ENCODE measurements at regions not wholly inside any gene's neighbourhood (a gene's known extent, or its start where the extent isn't known, plus 50 kb on each side); places are given as distances from the start of the nearest gene placed in this dataset.

- Histone ChIP-seq H3K4me3 (no peak overlapping the region), H3K36me3 (no peaks in the 10 kb centered on the region), H3K27ac (no peak overlapping the region), H3K27me3 (no peaks in the 10 kb centered on the region), H3K4me1 (no peaks in the 10 kb centered on the region), H3K9me3 (no peaks in the 10 kb centered on the region)
- intact Hi-C loops (cut with DNase I): no loop called here
- DNase-seq (no peak), ATAC-seq (no peak)
- no peak for TF ChIP-seq CTCF (IDR thresholded peaks at IDR 0.05)
Observed at GRCh38 chr10:128969551-128969950, 497.5 kb upstream of the MGMT start.

- H3K4me1 ChIP-seq: no peaks in the 10 kb centered on the region
- DNase-seq (no peak), ATAC-seq (no peak)
- no peaks in the 10 kb centered on the region for H3K36me3 ChIP-seq
- H3K27ac ChIP-seq: no peak overlapping the region
- no peak for TF ChIP-seq CTCF (IDR thresholded peaks at IDR 0.05)
- H3K9me3 ChIP-seq: no peaks in the 10 kb centered on the region
- no peak overlapping the region for H3K4me3 ChIP-seq
- intact Hi-C loops (cut with DNase I): no loop called here
- H3K27me3 ChIP-seq: no peaks in the 10 kb centered on the region
Observed at GRCh38 chr10:128971374-128972035, 495.5 kb upstream of the MGMT start.

GRCh38 chr10:128972036-128972405 is 495.0 kb upstream of the MGMT start:
- Histone ChIP-seq H3K27ac (no peak overlapping the region), H3K36me3 (no peaks in the 10 kb centered on the region), H3K4me3 (no peak overlapping the region), H3K9me3 (no peaks in the 10 kb centered on the region), H3K27me3 (no peaks in the 10 kb centered on the region), H3K4me1 (no peaks in the 10 kb centered on the region)
- intact Hi-C loops (cut with DNase I): no loop called here
- no peak for ATAC-seq
- DNase-seq: no peak
- no peak for TF ChIP-seq CTCF (IDR thresholded peaks at IDR 0.05)

- ATAC-seq (no peak), DNase-seq (no peak)
- Histone ChIP-seq H3K36me3 (no peaks in the 10 kb centered on the region), H3K27ac (no peak overlapping the region), H3K27me3 (no peaks in the 10 kb centered on the region), H3K4me1 (no peaks in the 10 kb centered on the region), H3K9me3 (no peaks in the 10 kb centered on the region), H3K4me3 (no peak overlapping the region)
- TF ChIP-seq CTCF (IDR thresholded peaks at IDR 0.05): no peak
- intact Hi-C loops (cut with DNase I): no loop called here
Observed at GRCh38 chr10:128973221-128973620, 493.8 kb upstream of the MGMT start.

- TF ChIP-seq CTCF (IDR thresholded peaks at IDR 0.05): no peak
- Histone ChIP-seq H3K4me3 (no peak overlapping the region), H3K9me3 (no peaks in the 10 kb centered on the region), H3K27me3 (no peaks in the 10 kb centered on the region), H3K36me3 (no peaks in the 10 kb centered on the region), H3K4me1 (no peaks in the 10 kb centered on the region), H3K27ac (no peak overlapping the region)
- intact Hi-C loops (cut with DNase I): no loop called here
- peak; percentile 6 for ATAC-seq
- DNase-seq: no peak
Observed at GRCh38 chr10:128976856-128977255, 490.2 kb upstream of the MGMT start.

- no peak for ATAC-seq
- Histone ChIP-seq H3K4me3 (no peak overlapping the region), H3K36me3 (no peaks in the 10 kb centered on the region), H3K27ac (no peak overlapping the region), H3K4me1 (no peaks in the 10 kb centered on the region), H3K27me3 (no peaks in the 10 kb centered on the region), H3K9me3 (no peaks in the 10 kb centered on the region)
- TF ChIP-seq CTCF (IDR thresholded peaks at IDR 0.05): no peak
- intact Hi-C loops (cut with DNase I): no loop called here
- DNase-seq: no peak
Observed at GRCh38 chr10:128978211-128978610, 488.8 kb upstream of the MGMT start.
